Activated naive CD4-positive, alpha-beta T cell treated with anti-CD3 and anti-CD28 coated beads for 36 hours (primary cell): ENCODE measurements at regions not wholly inside any gene's neighbourhood (a gene's known extent, or its start where the extent isn't known, plus 50 kb on each side); places are given as distances from the start of the nearest gene placed in this dataset.

Source experiments
- CTCF ChIA-PET: fragments of 350-600 bp; sonication (Branson Sonifier 250); formaldehyde crosslinking; loops from one replicate; lab custom pipeline; 2021; ENCODE audit warnings: antibody characterized with exemption; lab: Charles Lee
- DNase-seq: peaks from one replicate; pipeline ENCODE4 v3.0.0-alpha.2; 2020
- H3K27ac Mint-ChIP-seq: one replicate; pipeline ENCODE4 v1.8.0; 2021; ENCODE audit warnings: mild to moderate bottlenecking, mixed read lengths
- H3K27me3 Mint-ChIP-seq: one replicate; pipeline ENCODE4 v1.8.0; 2021; ENCODE audit warnings: low read depth, mixed read lengths
- H3K36me3 Mint-ChIP-seq: one replicate; pipeline ENCODE4 v1.8.0; 2021; ENCODE audit warnings: low read depth, mixed read lengths
- H3K4me1 Mint-ChIP-seq: one replicate; pipeline ENCODE4 v1.8.0; 2021; ENCODE audit warnings: low read depth, mixed read lengths
- H3K4me3 Mint-ChIP-seq: one replicate; pipeline ENCODE4 v1.8.0; 2021; ENCODE audit warnings: mild to moderate bottlenecking, moderate library complexity, mixed read lengths
- H3K9me3 Mint-ChIP-seq: one replicate; pipeline ENCODE4 v1.8.0; 2021; ENCODE audit warnings: mixed read lengths
- intact Hi-C: fragments of 100-400 bp; cut with micrococcal nuclease; formaldehyde crosslinking; loops from one replicate; pipeline ENCODE4 v1.15.1; 2023

- no peaks in the 10 kb centered on the region for H3K4me1 Mint-ChIP-seq
- peaks cover 2% of the 10 kb centered on the region for H3K27me3 Mint-ChIP-seq
- no peak overlapping the region for H3K27ac Mint-ChIP-seq
- no peak overlapping the region for H3K4me3 Mint-ChIP-seq
- H3K36me3 Mint-ChIP-seq = no peaks in the 10 kb centered on the region
- CTCF ChIA-PET = no interaction called here
- no peaks in the 10 kb centered on the region for H3K9me3 Mint-ChIP-seq
- no peak for DNase-seq
- intact Hi-C loops = no loop called here
Observed at GRCh38 chr11:103633068-103633788, 403.2 kb upstream of the DDI1 start.

DNA sequence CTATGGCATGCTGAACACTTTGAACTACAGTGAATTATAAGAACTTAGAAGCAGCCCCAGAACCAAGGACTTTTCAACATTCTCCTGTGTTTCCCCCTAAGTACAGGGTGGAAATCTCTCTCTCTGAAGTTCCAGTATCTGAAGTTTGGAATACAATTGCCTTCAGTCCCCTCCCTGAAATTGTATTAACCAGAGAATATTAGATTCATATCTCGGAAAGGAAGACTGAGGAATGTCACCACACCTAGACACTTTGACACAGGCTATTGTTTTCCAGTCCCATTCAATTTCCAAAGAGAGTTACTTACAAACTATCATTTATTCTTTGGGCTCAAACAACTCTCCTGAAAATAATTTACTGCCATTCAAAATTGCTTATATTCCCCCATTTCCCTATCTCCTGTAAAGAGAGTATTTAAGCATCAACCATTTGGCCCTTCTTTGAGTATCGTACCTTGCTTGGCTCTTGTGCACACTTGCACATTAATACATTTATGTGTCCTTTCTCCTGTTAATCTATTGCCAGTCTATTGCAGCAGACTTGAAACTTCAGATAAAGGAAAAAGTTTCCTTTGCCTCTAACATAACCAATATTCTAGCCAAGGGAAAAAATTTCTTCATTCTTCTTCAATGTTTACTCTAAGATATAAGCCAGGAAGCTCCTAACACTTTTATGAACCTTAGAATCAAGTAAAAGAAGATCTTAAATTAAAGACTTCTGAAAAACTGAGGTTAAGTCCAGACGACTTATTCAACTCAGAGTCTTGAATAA lies 402.4 kb upstream of the DDI1 start:
- DNase-seq = no peak
- no peaks in the 10 kb centered on the region for H3K36me3 Mint-ChIP-seq
- H3K27ac Mint-ChIP-seq = no peak overlapping the region
- no peaks in the 10 kb centered on the region for H3K4me1 Mint-ChIP-seq
- intact Hi-C loops = no loop called here
- no peaks in the 10 kb centered on the region for H3K9me3 Mint-ChIP-seq
- CTCF ChIA-PET = no interaction called here
- H3K4me3 Mint-ChIP-seq = no peak overlapping the region
- H3K27me3 Mint-ChIP-seq = peaks cover 2% of the 10 kb centered on the region

- Mint-ChIP-seq H3K4me3 (no peak overlapping the region), H3K9me3 (no peaks in the 10 kb centered on the region), H3K36me3 (no peaks in the 10 kb centered on the region), H3K27ac (no peak overlapping the region), H3K27me3 (peaks cover 2% of the 10 kb centered on the region), H3K4me1 (no peaks in the 10 kb centered on the region)
- intact Hi-C loops = no loop called here
- DNase-seq = no peak
- CTCF ChIA-PET = no interaction called here
Observed at GRCh38 chr11:103636232-103636631, 400.2 kb upstream of the DDI1 start.

- Mint-ChIP-seq H3K4me3 (no peak overlapping the region), H3K27me3 (peaks cover 2% of the 10 kb centered on the region)
Observed at GRCh38 chr11:103637295-103637694, 399.1 kb upstream of the DDI1 start.

GRCh38 chr11:103637831-103638230 lies 398.6 kb upstream of the DDI1 start:
- Mint-ChIP-seq H3K4me1 (no peaks in the 10 kb centered on the region), H3K27me3 (peaks cover 2% of the 10 kb centered on the region), H3K9me3 (no peaks in the 10 kb centered on the region), H3K36me3 (no peaks in the 10 kb centered on the region), H3K27ac (no peak overlapping the region), H3K4me3 (no peak overlapping the region)
- CTCF ChIA-PET = no interaction called here
- intact Hi-C loops = no loop called here
- no peak for DNase-seq

More at GRCh38 chr11:103637295-103637694, 399.1 kb upstream of the DDI1 start:
- intact Hi-C loops = no loop called here
- CTCF ChIA-PET = no interaction called here
- H3K4me1 Mint-ChIP-seq = no peaks in the 10 kb centered on the region
- no peak for DNase-seq
- H3K9me3 Mint-ChIP-seq = no peaks in the 10 kb centered on the region
- no peak overlapping the region for H3K27ac Mint-ChIP-seq
- H3K36me3 Mint-ChIP-seq = no peaks in the 10 kb centered on the region

DNA sequence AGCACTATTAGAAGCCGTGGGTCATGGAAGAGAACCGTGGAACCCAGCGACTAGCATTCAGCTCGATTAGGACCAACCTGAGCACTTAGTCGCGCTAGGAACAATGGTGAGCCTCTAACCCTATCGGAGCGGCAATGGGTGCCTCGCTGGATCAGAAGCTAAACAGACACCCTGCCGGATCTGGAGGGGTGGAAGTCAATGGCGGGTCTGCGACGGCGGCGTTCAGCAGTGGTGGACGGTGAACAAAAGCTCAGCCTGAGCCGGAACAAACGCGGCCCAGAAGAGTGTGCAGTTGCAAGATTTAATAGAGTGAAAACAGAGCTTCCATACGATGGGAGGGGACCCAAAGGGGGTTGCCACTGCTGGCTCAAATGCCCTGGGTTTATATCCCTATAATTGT lies 391.8 kb upstream of the DDI1 start:
- intact Hi-C loops = no loop called here
- DNase-seq = no peak
- Mint-ChIP-seq H3K4me3 (no peak overlapping the region), H3K36me3 (no peaks in the 10 kb centered on the region), H3K9me3 (no peaks in the 10 kb centered on the region), H3K27ac (no peak overlapping the region), H3K27me3 (no peaks in the 10 kb centered on the region), H3K4me1 (no peaks in the 10 kb centered on the region)
- CTCF ChIA-PET = no interaction called here

GRCh38 chr11:103648054-103648453 lies 388.4 kb upstream of the DDI1 start:
- intact Hi-C loops = no loop called here
- CTCF ChIA-PET = no interaction called here
- H3K36me3 Mint-ChIP-seq = no peaks in the 10 kb centered on the region
- no peaks in the 10 kb centered on the region for H3K4me1 Mint-ChIP-seq
- no peak for DNase-seq
- H3K9me3 Mint-ChIP-seq = peaks cover 8% of the 10 kb centered on the region
- H3K4me3 Mint-ChIP-seq = no peak overlapping the region
- peaks cover 1% of the 10 kb centered on the region for H3K27me3 Mint-ChIP-seq
- H3K27ac Mint-ChIP-seq = no peak overlapping the region

DNA sequence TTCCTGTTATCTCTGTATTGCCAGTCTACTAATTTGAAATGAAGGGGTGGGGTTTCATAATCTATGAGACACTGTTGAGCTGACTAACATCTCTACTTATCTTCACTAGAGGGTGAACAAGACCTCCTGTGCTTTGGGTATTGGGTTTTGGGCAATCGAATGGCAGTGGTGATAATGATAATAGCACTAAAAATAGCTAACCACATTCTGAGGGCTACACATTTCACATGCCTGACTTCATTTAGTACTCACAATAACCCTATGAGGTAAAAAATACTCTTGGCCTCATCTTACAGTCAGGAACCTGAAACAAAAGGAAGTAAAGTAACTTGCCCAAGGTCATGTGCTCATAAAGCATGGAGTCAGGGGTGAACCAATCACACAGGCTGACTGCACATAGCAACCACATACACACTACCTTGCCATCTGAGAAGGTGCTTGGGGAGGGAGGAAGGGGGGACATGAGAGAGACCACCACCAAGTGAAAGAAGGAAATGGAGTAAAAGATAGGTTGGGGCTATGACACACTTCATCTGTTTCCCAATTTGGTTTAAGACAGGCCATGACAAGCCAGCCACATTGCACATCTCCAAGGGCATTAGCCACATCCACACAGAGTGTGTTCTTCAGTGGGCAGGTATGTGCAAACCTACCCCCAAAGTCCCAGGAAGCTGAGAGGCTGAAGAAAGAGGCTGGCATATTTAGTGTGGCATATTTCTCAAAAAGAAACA lies 387.6 kb upstream of the DDI1 start:
- no peak for DNase-seq
- Mint-ChIP-seq H3K4me3 (no peak overlapping the region), H3K27ac (no peak overlapping the region), H3K36me3 (no peaks in the 10 kb centered on the region), H3K27me3 (peaks cover 1% of the 10 kb centered on the region), H3K4me1 (no peaks in the 10 kb centered on the region), H3K9me3 (peaks cover 8% of the 10 kb centered on the region)
- CTCF ChIA-PET = no interaction called here
- intact Hi-C loops = no loop called here

DNA sequence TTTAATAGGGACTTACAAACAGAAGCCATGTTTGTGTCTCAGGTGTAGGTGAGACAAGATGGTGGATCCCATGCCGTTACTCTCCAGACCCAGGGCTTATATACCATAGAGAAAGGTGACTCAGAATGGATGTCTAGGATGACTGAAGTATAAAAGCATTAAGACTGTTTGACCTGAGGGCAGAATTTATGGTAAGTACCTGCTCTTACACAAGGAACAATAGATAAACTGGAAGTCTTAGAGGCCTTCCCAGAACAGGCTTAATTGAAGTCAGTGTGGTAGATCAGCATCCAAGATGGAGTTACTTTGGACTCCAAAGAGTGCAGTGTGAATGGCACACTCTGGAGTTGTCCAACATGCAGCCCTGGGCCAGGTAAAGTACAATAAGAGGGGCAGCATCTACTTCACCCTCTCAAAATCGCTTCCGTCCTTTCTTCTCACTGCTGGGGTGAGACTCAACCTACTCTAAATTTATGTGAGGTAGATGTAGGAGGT lies 387.0 kb upstream of the DDI1 start:
- Mint-ChIP-seq H3K27me3 (peaks cover 1% of the 10 kb centered on the region), H3K4me3 (no peak overlapping the region), H3K9me3 (peaks cover 8% of the 10 kb centered on the region), H3K27ac (no peak overlapping the region), H3K4me1 (no peaks in the 10 kb centered on the region), H3K36me3 (no peaks in the 10 kb centered on the region)
- intact Hi-C loops = no loop called here
- CTCF ChIA-PET = no interaction called here
- no peak for DNase-seq

GRCh38 chr11:103650330-103650729 lies 386.1 kb upstream of the DDI1 start:
- DNase-seq = no peak
- Mint-ChIP-seq H3K4me3 (no peak overlapping the region), H3K36me3 (no peaks in the 10 kb centered on the region), H3K4me1 (no peaks in the 10 kb centered on the region), H3K27me3 (peaks cover 1% of the 10 kb centered on the region), H3K27ac (no peak overlapping the region), H3K9me3 (peaks cover 8% of the 10 kb centered on the region)
- intact Hi-C loops = no loop called here
- CTCF ChIA-PET = no interaction called here

DNA sequence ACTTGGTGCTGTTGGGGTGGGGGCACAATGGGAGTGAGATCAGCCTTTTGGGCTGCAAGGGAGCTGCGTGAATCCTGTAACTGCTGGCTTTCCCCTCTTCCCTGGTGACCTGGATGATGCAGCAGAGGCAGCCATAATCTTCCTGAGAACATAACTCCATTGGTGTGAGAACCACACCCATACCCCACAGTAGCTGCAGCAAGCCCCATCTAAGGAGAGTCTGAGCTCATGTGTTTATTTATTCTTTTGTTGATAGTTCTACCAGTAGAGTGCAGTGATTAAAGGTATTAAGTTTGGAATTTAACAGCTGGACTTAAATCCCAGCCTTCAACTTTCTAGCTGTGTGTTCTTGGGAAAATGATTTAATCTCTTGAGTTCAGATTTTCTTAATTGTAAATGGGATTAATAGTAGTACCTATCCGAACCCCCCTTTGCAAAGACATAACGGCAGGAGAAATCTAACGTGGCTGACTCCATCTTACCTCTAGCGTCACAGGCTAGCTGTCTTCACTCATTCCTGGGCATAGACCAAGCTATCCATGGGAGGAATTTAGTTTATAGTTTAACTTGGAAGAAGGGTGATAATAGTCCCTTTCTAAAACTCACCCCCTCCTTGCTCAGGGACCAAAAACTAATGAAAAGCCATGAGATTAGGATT lies 385.0 kb upstream of the DDI1 start:
- Mint-ChIP-seq H3K9me3 (peaks cover 8% of the 10 kb centered on the region), H3K36me3 (no peaks in the 10 kb centered on the region), H3K27me3 (peaks cover 1% of the 10 kb centered on the region), H3K4me1 (no peaks in the 10 kb centered on the region), H3K4me3 (no peak overlapping the region), H3K27ac (no peak overlapping the region)
- DNase-seq = no peak
- CTCF ChIA-PET = no interaction called here
- intact Hi-C loops = no loop called here

GRCh38 chr11:103652013-103652412 lies 384.4 kb upstream of the DDI1 start:
- no peak for DNase-seq
- H3K36me3 Mint-ChIP-seq = no peaks in the 10 kb centered on the region
- H3K9me3 Mint-ChIP-seq = peaks cover 8% of the 10 kb centered on the region
- H3K4me3 Mint-ChIP-seq = no peak overlapping the region
- CTCF ChIA-PET = no interaction called here
- H3K27ac Mint-ChIP-seq = no peak overlapping the region
- H3K4me1 Mint-ChIP-seq = no peaks in the 10 kb centered on the region
- intact Hi-C loops = no loop called here
- peaks cover 1% of the 10 kb centered on the region for H3K27me3 Mint-ChIP-seq
